H54 (cell line): ENCODE measurements at regions not wholly inside any gene's neighbourhood (a gene's known extent, or its start where the extent isn't known, plus 50 kb on each side); places are given as distances from the start of the nearest gene placed in this dataset.

Source experiments
- DNase-seq: peaks from one replicate; pipeline ENCODE4 v3.0.0; 2011; ENCODE audit warnings: low spot score, mixed read lengths; ENCODE audit not compliant: insufficient read length
- FAIRE-seq: peaks from 3 replicates; lab custom pipeline; 2011; peaks lifted over from hg19 to GRCh38; lab: Jason Lieb, UNC
- POLR2A ChIP-seq: IDR thresholded peaks from 2 replicates; pipeline ENCODE4 v1.6.1; 2011; ENCODE audit warnings: low read depth, mild to moderate bottlenecking, low read length

DNA sequence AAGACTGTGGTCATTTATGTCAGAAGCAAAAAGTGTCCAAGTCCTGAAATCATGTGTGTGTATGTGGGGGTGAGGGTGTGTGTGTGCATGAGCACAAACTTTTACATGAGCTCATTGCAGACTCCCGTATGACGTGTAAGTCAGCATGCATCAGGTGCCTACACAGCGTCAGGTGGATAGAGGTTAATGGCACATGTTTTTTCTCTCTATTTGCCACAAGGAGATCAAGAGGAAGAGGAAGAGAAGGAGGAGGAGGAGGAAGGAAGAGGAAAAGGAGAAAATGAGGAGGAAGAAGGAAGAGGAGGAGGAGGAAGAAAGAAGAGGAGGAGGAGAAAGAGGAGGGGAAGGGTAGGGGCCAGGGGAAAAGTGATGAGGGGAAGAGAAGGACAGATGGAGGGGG is 178.0 kb upstream of the DYNLRB2 start:
- TF ChIP-seq POLR2A: no peak
- FAIRE-seq: no peak
- no peak for DNase-seq

DNA sequence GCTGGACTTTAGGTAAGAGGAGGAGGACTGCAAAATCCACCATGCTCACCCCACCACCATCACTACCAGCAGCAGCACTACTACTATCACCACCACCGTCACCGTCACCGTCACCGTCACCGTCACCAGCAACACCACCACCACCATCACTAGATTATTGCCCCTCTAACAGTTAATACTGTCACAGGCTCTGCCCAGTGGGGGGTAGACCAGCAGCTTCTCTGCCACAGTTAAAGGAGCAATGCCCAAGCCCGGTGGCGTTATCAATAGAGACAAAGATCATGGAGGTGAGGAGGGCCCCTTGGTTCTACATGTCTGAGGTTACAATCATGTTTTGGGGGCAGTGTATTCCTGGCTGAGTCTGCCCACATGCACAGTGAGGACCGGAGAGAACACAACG is 184.4 kb upstream of the DYNLRB2 start:
- TF ChIP-seq POLR2A: no peak
- FAIRE-seq: no peak

DNA sequence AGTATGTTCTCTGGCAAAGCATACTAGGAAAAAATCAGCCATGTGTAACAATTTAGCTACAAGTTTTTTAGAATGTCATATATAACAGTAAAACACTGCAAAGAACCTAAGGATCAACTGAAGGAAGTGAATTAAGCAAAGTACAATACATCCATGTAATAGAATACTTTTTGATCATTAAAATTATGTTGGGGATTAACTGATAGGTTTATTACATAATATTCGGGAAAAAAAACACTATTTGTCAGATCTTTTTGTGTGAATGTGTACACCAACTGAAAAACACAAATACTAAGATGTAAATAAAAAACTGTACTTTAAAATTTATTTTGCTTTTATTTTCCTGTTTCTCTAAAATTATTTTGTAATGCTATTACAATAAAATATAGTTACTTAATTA is 185.5 kb upstream of the DYNLRB2 start:
- DNase-seq: no peak
- no peak for TF ChIP-seq POLR2A
- no peak for FAIRE-seq

More for the DNA sequence above, 184.4 kb upstream of the DYNLRB2 start:
- no peak for DNase-seq

DNA sequence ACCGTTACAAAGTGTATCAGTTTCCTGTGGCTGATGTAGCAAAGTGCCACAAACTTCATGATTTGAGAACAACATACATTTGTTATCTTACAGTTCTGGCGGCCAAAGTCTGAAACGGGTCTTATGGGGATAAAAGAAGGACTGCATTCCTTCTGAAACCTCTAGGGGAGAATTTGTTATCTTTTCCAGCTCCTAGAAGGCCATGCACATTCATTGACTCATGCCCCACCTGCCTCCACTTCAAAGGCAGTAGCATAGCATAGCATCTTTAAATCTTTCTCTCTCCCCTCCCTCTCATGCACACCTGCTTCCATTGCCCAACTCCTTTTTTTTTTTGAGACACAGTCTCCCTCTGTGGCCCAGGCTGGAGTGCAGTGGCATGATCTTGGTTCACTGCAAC is 190.7 kb upstream of the DYNLRB2 start:
- TF ChIP-seq POLR2A: no peak
- no peak for FAIRE-seq
- no peak for DNase-seq

DNA sequence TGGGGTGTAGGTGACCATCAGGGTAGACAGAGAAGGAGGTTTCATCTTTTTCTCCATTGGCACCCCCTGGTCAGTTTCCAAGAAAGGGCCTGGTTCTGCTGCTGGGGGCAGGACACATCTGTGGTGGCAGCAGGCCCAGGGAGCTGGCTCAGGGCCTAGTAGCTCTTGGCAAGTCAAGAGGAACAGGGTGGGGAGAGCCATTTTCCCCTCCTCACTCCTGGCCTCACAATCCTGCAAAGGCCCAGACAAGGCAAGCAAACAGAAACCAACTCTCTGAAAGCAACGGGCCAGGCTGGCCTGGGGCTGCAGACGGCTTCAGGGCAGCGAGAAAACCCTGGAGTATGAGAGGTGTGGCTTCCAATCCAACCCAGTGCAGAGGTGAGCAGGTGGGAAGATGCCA is 192.9 kb upstream of the DYNLRB2 start:
- no peak for TF ChIP-seq POLR2A
- FAIRE-seq (no peak), DNase-seq (no peak)

DNA sequence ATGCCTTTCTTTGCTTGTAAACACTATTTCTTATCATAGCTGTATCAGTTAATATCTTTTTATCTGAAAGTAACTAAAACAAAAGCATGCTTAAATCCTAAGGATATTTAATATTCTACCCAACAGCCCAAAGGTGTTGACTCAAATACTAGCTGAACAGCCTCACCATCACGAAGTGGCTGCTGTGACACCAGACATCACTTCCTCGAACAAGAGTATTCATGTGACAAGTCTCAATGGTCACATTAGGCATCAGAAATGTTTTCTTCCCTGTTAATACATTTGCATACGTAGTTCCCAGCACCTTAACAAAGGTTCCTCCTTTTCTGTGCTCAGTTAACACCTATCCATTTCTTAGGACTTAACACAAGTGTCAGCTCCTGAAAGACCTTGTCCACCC is 193.8 kb upstream of the DYNLRB2 start:
- no peak for FAIRE-seq
- TF ChIP-seq POLR2A: no peak
- DNase-seq: no peak

DNA sequence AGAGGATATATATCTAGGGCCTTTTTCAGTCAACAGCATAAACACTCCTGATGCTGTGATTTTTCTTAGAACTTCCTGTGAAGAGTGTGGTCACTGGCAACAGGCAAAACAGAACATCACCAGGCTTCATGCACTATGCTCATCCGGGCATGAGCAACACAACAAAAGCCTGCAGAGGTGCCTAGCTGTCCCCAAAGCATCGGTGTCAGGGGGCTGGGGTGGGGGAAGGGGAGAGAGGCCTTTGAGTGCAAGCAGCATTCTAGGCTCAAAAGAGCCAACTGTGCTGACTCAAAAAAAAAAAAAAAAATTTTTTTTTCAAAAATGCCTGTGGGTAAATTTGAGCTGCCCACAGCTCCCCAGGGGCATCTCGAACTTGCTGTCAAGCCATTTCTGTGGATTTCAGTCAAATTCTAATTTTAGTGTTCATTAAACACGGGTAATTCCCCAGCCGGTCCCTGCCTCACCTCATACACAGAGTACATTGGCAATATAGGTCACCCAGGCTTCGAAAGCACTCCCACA is 194.6 kb upstream of the DYNLRB2 start:
- FAIRE-seq (no peak), DNase-seq (no peak)
- TF ChIP-seq POLR2A: no peak

DNA sequence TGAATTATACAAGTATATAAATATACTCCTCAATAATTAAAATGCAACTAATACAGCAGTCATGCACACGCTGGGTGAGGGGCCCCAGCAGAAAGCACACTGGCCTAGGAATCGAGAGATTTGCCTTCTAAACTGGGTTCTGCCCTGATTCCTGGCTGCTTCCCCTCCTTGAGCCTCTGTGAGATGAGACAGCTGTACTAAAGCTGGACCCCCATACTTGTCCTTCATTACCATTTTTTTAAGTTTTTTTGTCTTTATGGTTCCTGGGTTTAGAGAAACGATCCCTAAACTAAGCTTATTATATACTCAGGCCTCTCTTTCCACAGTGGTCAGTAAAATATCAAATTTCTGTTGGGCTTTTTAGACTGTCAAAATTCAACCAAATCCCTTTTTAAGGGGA is 195.1 kb upstream of the DYNLRB2 start:
- no peak for FAIRE-seq
- no peak for TF ChIP-seq POLR2A
- no peak for DNase-seq

DNA sequence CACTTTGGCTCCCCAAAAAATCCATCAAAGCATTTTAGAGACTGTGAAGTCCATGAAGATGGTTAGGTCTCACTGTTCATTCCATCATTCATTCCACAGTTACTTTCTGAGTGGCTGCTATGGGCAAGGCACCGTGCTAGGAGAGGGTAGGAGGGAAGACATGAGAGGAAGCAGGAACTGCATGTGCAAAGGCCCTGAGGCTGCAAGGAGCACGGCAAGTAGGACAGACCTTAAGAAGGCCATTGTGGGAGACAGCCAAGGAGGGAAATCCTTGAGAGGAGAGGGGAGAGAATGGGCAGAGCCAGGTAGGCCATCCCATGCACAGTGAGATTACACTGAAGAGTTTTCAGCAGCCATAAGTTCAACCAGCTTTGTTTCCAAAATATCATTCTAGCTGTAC is 196.2 kb upstream of the DYNLRB2 start:
- FAIRE-seq: no peak
- no peak for DNase-seq

DNA sequence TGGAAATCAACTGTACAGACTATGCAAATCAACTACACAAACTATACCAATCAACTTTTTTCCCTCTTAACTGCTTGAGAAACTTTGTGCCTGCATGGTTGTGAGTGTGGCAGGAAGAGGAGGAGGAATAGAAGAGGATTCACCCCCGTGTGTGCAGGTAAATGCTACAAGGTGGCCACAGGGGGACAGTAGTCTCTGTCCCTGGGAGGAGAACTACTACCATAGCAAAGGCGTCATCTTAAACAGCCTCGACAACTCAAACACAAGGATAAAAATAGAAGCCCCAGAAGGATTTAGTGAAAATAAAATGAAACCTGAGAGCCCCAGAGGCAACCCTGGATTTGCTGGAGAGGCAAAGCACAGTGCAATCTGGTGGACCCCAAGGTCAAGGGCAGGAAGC is 199.5 kb upstream of the DYNLRB2 start:
- FAIRE-seq (no peak), DNase-seq (no peak)
- TF ChIP-seq POLR2A: no peak

More for the DNA sequence above, 196.2 kb upstream of the DYNLRB2 start:
- no peak for TF ChIP-seq POLR2A

DNA sequence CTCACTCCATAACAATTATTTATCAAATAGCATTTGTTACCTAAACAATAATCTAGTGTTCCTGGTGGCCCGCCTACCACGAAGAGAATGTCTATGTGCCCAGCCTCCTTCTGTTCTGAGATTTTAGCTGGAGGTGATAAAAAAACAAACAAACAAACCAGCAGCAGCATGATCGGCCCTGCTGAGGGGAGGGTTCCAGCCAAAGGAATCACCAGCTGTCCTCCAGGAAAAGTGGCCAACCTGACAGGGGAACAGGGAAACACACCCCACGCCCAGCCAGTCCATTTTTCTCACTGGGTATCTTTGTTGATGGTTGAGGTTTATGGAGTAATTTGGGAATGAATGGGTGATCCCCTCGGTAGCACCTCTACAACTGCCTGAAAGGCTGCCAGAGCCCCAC is 203.0 kb upstream of the DYNLRB2 start:
- no peak for TF ChIP-seq POLR2A
- FAIRE-seq: no peak
- DNase-seq: no peak

DNA sequence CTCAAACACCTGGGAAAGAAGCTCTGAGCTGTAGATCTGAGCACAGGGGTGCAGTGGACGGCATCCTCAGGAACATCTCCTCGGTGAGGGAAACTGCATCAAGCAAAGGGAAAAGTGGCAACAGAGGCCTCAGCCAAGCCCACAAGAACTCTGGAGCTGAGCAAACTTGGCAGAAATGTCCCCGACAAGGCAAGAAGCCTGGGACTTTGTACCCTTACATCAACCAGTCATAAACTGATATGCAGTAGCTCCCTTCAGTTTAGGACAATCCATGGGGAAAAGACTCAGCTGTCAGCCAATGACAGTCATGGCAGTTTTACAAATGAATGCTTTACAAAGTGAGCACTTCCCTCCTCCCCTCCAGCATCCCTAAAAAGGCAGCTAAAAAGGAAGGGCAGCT is 210.0 kb upstream of the DYNLRB2 start:
- TF ChIP-seq POLR2A: no peak
- FAIRE-seq (no peak), DNase-seq (no peak)

DNA sequence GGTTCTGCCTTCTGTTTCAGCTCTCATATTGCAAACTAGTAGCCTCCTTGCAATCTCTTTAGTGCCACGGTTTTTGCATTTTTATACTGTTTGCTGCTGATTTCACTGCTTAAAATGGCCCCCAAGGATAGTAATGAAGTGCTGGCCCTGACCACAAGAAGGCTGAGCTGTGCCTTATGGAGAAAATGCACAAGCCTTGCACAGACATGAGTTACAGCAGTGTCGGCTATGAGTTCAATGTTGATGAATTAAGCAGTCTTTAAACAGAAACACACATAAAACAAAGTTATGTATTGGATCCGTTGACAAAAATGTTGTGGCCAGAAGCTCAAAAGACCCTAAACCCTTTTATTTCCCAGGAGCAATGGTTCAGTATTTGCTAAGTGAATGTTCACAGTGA is 210.6 kb upstream of the DYNLRB2 start:
- FAIRE-seq: no peak
- DNase-seq: no peak
- no peak for TF ChIP-seq POLR2A

DNA sequence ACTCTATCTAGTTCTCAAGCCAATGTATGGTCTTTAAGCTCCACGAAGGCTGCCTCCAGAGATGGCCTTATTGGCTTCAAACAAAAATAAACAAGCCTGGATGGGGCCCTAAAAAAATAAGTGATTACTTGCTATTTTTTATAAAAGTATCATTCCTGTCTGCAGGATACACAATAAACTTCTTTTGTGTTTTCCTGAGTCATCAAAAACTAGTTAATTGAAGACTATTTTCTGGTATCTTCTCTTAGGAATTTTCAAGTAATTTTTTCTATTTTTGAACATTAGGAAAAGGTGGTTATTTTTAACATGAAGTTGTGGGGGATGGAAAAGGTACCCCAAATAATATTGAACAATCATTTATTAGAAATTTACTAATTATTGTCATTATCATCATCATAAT is 213.1 kb upstream of the DYNLRB2 start:
- DNase-seq: no peak
- FAIRE-seq: no peak
- no peak for TF ChIP-seq POLR2A

DNA sequence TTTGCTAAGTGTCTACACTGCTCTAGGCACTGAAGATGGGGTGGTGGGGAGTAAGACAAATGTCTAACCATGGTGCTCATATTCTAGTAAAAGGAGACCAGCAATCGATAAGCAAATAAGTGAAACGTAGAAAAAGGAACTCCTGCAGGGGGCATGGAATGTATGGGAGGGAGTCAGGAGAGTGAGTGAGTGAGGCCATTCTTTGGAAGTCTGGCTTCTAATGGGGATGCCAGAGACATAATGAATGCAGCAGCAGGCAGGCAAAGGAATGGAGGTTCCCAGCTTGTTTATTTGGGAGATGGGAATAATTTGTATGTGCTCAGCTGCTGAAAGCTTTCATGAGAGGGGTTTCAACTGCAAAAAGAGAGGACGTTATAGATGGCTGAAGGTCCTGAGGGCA is 216.4 kb upstream of the DYNLRB2 start:
- TF ChIP-seq POLR2A: no peak
- no peak for FAIRE-seq
- no peak for DNase-seq

DNA sequence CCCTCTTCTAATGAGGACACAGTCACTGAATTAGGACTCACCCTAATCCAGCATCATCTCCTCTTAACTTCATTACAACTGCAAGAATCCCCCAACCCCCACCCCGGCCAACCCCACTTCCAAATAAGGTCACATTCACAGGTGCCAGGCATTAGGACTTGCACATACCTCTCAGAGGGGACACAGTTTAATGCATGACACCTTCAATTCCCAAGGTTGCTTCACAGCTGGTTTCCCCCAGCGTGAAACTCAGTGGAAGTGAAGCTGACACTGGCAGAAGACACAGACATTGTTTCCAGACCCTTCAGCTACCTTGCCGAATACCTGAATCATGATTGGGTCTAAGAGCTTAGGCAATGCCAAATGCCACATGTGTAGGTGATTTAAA is 217.0 kb upstream of the DYNLRB2 start:
- no peak for FAIRE-seq
- DNase-seq: no peak
- no peak for TF ChIP-seq POLR2A
